Heart left ventricle (tissue), 13 donors: ENCODE measurements at regions not wholly inside any gene's neighbourhood (a gene's known extent, or its start where the extent isn't known, plus 50 kb on each side); places are given as distances from the start of the nearest gene placed in this dataset.

ENCODE experiments used
- CTCF ChIP-seq, 12 donors: fragments of 200-600 bp; sonication (generic) in 4 of 12; IDR thresholded peaks; one replicate each; pipeline versions ENCODE4 v1.5.0 to v1.8.0; 2018 to 2022; ENCODE audit warnings: antibody characterized with exemption in 12 of 12, mild to moderate bottlenecking in 5 of 12
- POLR2A ChIP-seq, 2 donors: fragments of 450-650 bp; IDR thresholded peaks; one replicate each; pipeline ENCODE4 v1.6.1; 2017; ENCODE audit warnings: antibody characterized with exemption in 2 of 2, mild to moderate bottlenecking in 2 of 2, moderate library complexity in 2 of 2
- donor health status: ischemic (EF 13 %, LVEDD 7.1; RV severe dilation, severe dysfunction).
- donor health status: DM: no; HTN: yes; CAD: no.
- donor health status: DM: no; HTN: no; CAD: no.
- donor health status: ischemic (EF 25% LVEDD 6.9; RV normal size, moderate dysfunction).
- donor health status: ischemic (EF 25% LVEDD 5.7; RV mildly dilated, moderate dysfunction).
- donor health status: ischemic (EF 35%, LVEDD 5.7; RV mildly dilated, moderate dysfunction).
- donor health status: nonischemic (EF 11% LVEDD 7.7; RV severe dilation, severe dysfunction).
- donor health status: DM: yes; HTN: yes; CAD: no.
- donor health status: PGD.
- donor health status: ischemic (EF 29% LVEDD 5.4; RV normal size, mild dysfunction).
- donor health status: nonischemic (EF 23%, LVEDD 6.1; RV moderate dilation, normal function).

GRCh38 chr5:17810734-17811133 is 176.5 kb downstream of the TAF11L14 start:
- no peak for TF ChIP-seq CTCF (IDR thresholded peaks at IDR 0.05)
- no peak for TF ChIP-seq POLR2A (IDR thresholded peaks at IDR 0.05)
